ENCODE measurements at regions not wholly inside any gene's neighbourhood (a gene's known extent, or its start where the extent isn't known, plus 50 kb on each side); places are given as distances from the start of the nearest gene placed in this dataset.

- Histone ChIP-seq H3K9me2 (replicated peaks; ENCODE audit: insufficient read depth) (no peaks in the 10 kb centered on the region), H3K4me3 (no peak overlapping the region), H2AFZ (no peak overlapping the region), H3K79me2 (no peaks in the 10 kb centered on the region), H3K27me3 (no peaks in the 10 kb centered on the region), H3K9me3 (ENCODE audit: low read depth) (no peaks in the 10 kb centered on the region), H3K4me2 (no peak overlapping the region), H3K36me3 (replicated peaks; ENCODE audit: insufficient read depth, low read depth) (no peaks in the 10 kb centered on the region), H3K27ac (no peak overlapping the region), H4K20me1 (ENCODE audit: insufficient read depth, poor library complexity, severe bottlenecking) (no peaks in the 10 kb centered on the region), H3K4me1 (ENCODE audit: insufficient read depth) (no peaks in the 10 kb centered on the region)
- no peak for TF ChIP-seq EZH2phosphoT487 (IDR thresholded peaks at IDR 0.05; ENCODE audit: low read depth, severe bottlenecking, unreplicated experiment)
- TF ChIP-seq EZH2 (IDR thresholded peaks at IDR 0.05; ENCODE audit: borderline replicate concordance): no peak
- TF ChIP-seq CTCF (IDR thresholded peaks at IDR 0.05; ENCODE audit: poor library complexity): no peak
- WGBS (ENCODE audit: low lambda C conversion rate, missing lambda C conversion rate): 70% methylated on average over 6 of the region's 6 CpGs
- DNase-seq (ENCODE audit: low spot score): no peak
Observed at GRCh38 chr9:115746496-115746895, 407.1 kb upstream of the PAPPA start.

- Histone ChIP-seq H3K4me2 (no peak overlapping the region), H3K36me3 (replicated peaks; ENCODE audit: insufficient read depth, low read depth) (no peaks in the 10 kb centered on the region), H3K4me3 (no peak overlapping the region), H3K27ac (no peak overlapping the region), H3K27me3 (no peaks in the 10 kb centered on the region), H2AFZ (no peak overlapping the region), H3K9me3 (ENCODE audit: low read depth) (no peaks in the 10 kb centered on the region), H3K4me1 (ENCODE audit: insufficient read depth) (no peaks in the 10 kb centered on the region), H3K9me2 (replicated peaks; ENCODE audit: insufficient read depth) (no peaks in the 10 kb centered on the region), H4K20me1 (ENCODE audit: insufficient read depth, poor library complexity, severe bottlenecking) (no peaks in the 10 kb centered on the region), H3K79me2 (no peaks in the 10 kb centered on the region)
- no peak for DNase-seq (ENCODE audit: low spot score)
- 77% methylated on average over 1 of the region's 1 CpG for WGBS (ENCODE audit: low lambda C conversion rate, missing lambda C conversion rate)
- TF ChIP-seq CTCF (IDR thresholded peaks at IDR 0.05; ENCODE audit: poor library complexity): no peak
- TF ChIP-seq EZH2 (IDR thresholded peaks at IDR 0.05; ENCODE audit: borderline replicate concordance): no peak
- no peak for TF ChIP-seq EZH2phosphoT487 (IDR thresholded peaks at IDR 0.05; ENCODE audit: low read depth, severe bottlenecking, unreplicated experiment)
Observed at GRCh38 chr9:115747731-115748130, 405.9 kb upstream of the PAPPA start.

GRCh38 chr9:115756736-115757135 is 396.9 kb upstream of the PAPPA start:
- no peak for TF ChIP-seq CTCF (IDR thresholded peaks at IDR 0.05; ENCODE audit: poor library complexity)
- TF ChIP-seq EZH2 (IDR thresholded peaks at IDR 0.05; ENCODE audit: borderline replicate concordance): no peak
- TF ChIP-seq EZH2phosphoT487 (IDR thresholded peaks at IDR 0.05; ENCODE audit: low read depth, severe bottlenecking, unreplicated experiment): no peak

GRCh38 chr9:115757461-115757860 is 396.1 kb upstream of the PAPPA start:
- 84% methylated on average over 2 of the region's 2 CpGs for WGBS (ENCODE audit: low lambda C conversion rate, missing lambda C conversion rate)

More at GRCh38 chr9:115756736-115757135, 396.9 kb upstream of the PAPPA start:
- no peak overlapping the region for H2AFZ ChIP-seq
- no peak overlapping the region for H3K4me3 ChIP-seq
- H4K20me1 ChIP-seq (ENCODE audit: insufficient read depth, poor library complexity, severe bottlenecking): no peaks in the 10 kb centered on the region
- DNase-seq (ENCODE audit: low spot score): no peak
- H3K27ac ChIP-seq: no peak overlapping the region
- no peaks in the 10 kb centered on the region for H3K9me2 ChIP-seq (replicated peaks; ENCODE audit: insufficient read depth)
- no peaks in the 10 kb centered on the region for H3K4me1 ChIP-seq (ENCODE audit: insufficient read depth)
- H3K79me2 ChIP-seq: no peaks in the 10 kb centered on the region
- no peaks in the 10 kb centered on the region for H3K9me3 ChIP-seq (ENCODE audit: low read depth)
- H3K4me2 ChIP-seq: no peak overlapping the region
- no peaks in the 10 kb centered on the region for H3K27me3 ChIP-seq
- H3K36me3 ChIP-seq (replicated peaks; ENCODE audit: insufficient read depth, low read depth): no peaks in the 10 kb centered on the region

More at GRCh38 chr9:115757461-115757860, 396.1 kb upstream of the PAPPA start:
- H3K79me2 ChIP-seq: no peaks in the 10 kb centered on the region
- no peak overlapping the region for H3K4me3 ChIP-seq
- no peak overlapping the region for H3K4me2 ChIP-seq
- no peaks in the 10 kb centered on the region for H3K27me3 ChIP-seq
- no peaks in the 10 kb centered on the region for H3K9me2 ChIP-seq (replicated peaks; ENCODE audit: insufficient read depth)
- no peak for DNase-seq (ENCODE audit: low spot score)
- H3K9me3 ChIP-seq (ENCODE audit: low read depth): no peaks in the 10 kb centered on the region
- TF ChIP-seq EZH2phosphoT487 (IDR thresholded peaks at IDR 0.05; ENCODE audit: low read depth, severe bottlenecking, unreplicated experiment) (no peak), CTCF (IDR thresholded peaks at IDR 0.05; ENCODE audit: poor library complexity) (no peak), EZH2 (IDR thresholded peaks at IDR 0.05; ENCODE audit: borderline replicate concordance) (no peak)
- no peak overlapping the region for H3K27ac ChIP-seq
- H2AFZ ChIP-seq: no peak overlapping the region
- H3K36me3 ChIP-seq (replicated peaks; ENCODE audit: insufficient read depth, low read depth): no peaks in the 10 kb centered on the region
- no peaks in the 10 kb centered on the region for H3K4me1 ChIP-seq (ENCODE audit: insufficient read depth)
- H4K20me1 ChIP-seq (ENCODE audit: insufficient read depth, poor library complexity, severe bottlenecking): no peaks in the 10 kb centered on the region
